LNCaP clone FGC (cell line): ENCODE measurements at regions not wholly inside any gene's neighbourhood (a gene's known extent, or its start where the extent isn't known, plus 50 kb on each side); places are given as distances from the start of the nearest gene placed in this dataset.
"Not testable (repeated sequence)": the region's sequence is repeated elsewhere in the genome, so short reads cannot be mapped to it uniquely, and the experiment has no call there.

Source experiments
- DNase-seq: peaks from one replicate; pipeline ENCODE4 v3.0.0-alpha.2; 2011; ENCODE audit warnings: low read depth
- H3K4me3 ChIP-seq: 2 replicates; pipeline ENCODE4 v1.5.1; 2011; ENCODE audit warnings: mild to moderate bottlenecking, low read depth, low read length, control low read depth
- CTCF ChIP-seq: IDR thresholded peaks from 2 replicates; pipeline ENCODE4 v1.5.1; 2012; ENCODE audit warnings: mild to moderate bottlenecking; ENCODE audit not compliant: control insufficient read depth, insufficient read depth; ENCODE audit errors: extremely low read depth

GRCh38 chr3:59374091-59374817 lies 324.4 kb upstream of the CFAP20DC start:
- no peak for TF ChIP-seq CTCF

GRCh38 chr3:59372346-59372745 lies 322.5 kb upstream of the CFAP20DC start:
- DNase-seq, result no peak
- no peak overlapping the region for H3K4me3 ChIP-seq
- no peak for TF ChIP-seq CTCF

More at GRCh38 chr3:59374091-59374817, 324.4 kb upstream of the CFAP20DC start:
- DNase-seq, result no peak
- no peak overlapping the region for H3K4me3 ChIP-seq

- DNase-seq, result no peak
- H3K4me3 ChIP-seq, result no peak overlapping the region
- no peak for TF ChIP-seq CTCF
Measured at GRCh38 chr3:59368900-59369675, 319.3 kb upstream of the CFAP20DC start.

- no peak for DNase-seq
- TF ChIP-seq CTCF, result no peak
- no peak overlapping the region for H3K4me3 ChIP-seq
Measured at GRCh38 chr3:59367150-59367549, 317.3 kb upstream of the CFAP20DC start.

GRCh38 chr3:59366218-59366617 lies 316.4 kb upstream of the CFAP20DC start:
- DNase-seq, result no peak
- no peak overlapping the region for H3K4me3 ChIP-seq
- TF ChIP-seq CTCF, result no peak

GRCh38 chr3:59364496-59364895 lies 314.7 kb upstream of the CFAP20DC start:
- TF ChIP-seq CTCF, result no peak
- DNase-seq, result no peak
- no peak overlapping the region for H3K4me3 ChIP-seq

- H3K4me3 ChIP-seq, DNase-seq: not testable (repeated sequence)
Measured at GRCh38 chr3:59360312-59360711, 310.5 kb upstream of the CFAP20DC start.
